ENCODE measurements at regions not wholly inside any gene's neighbourhood (a gene's known extent, or its start where the extent isn't known, plus 50 kb on each side); places are given as distances from the start of the nearest gene placed in this dataset.

- DNase-seq: no peak
Measured at GRCh38 chr5:38094889-38095288, 163.5 kb upstream of the EGFLAM start.

GRCh38 chr5:38093855-38094254 lies 164.5 kb upstream of the EGFLAM start:
- no peak for DNase-seq

GRCh38 chr5:38086777-38087176 lies 171.6 kb upstream of the EGFLAM start:
- no peak for DNase-seq

GRCh38 chr5:38079620-38080402 lies 178.5 kb upstream of the EGFLAM start:
- no peak for DNase-seq

- no peak for DNase-seq
Measured at GRCh38 chr5:38078161-38078560, 180.2 kb upstream of the EGFLAM start.

GRCh38 chr5:38077652-38078051 lies 180.7 kb upstream of the EGFLAM start:
- DNase-seq: no peak

- DNase-seq: no peak
Measured at GRCh38 chr5:38071831-38072694, 186.3 kb upstream of the EGFLAM start.

GRCh38 chr5:38070304-38070950 lies 187.9 kb upstream of the EGFLAM start:
- no peak for DNase-seq

- no peak for DNase-seq
Measured at GRCh38 chr5:38069360-38069759, 189.0 kb upstream of the EGFLAM start.

GRCh38 chr5:38060354-38060753 lies 198.0 kb upstream of the EGFLAM start:
- DNase-seq: no peak

GRCh38 chr5:38059876-38060275 lies 198.5 kb upstream of the EGFLAM start:
- no peak for DNase-seq

GRCh38 chr5:38051711-38052511 lies 206.4 kb upstream of the EGFLAM start:
- no peak for DNase-seq

GRCh38 chr5:38048400-38048799 lies 208.6 kb upstream of the GDNF start:
- no peak for DNase-seq

- DNase-seq: no peak
Measured at GRCh38 chr5:38046103-38046502, 206.3 kb upstream of the GDNF start.

- no peak for DNase-seq
Measured at GRCh38 chr5:38045446-38045845, 205.6 kb upstream of the GDNF start.

GRCh38 chr5:38039826-38040225 lies 200.0 kb upstream of the GDNF start:
- no peak for DNase-seq

GRCh38 chr5:38039091-38039490 lies 199.2 kb upstream of the GDNF start:
- DNase-seq: no peak

- no peak for DNase-seq
Measured at GRCh38 chr5:38036765-38037164, 196.9 kb upstream of the GDNF start.

- DNase-seq: no peak
Measured at GRCh38 chr5:38032149-38032548, 192.3 kb upstream of the GDNF start.

GRCh38 chr5:38031304-38031703 lies 191.5 kb upstream of the GDNF start:
- DNase-seq: no peak

GRCh38 chr5:38029397-38030065 lies 189.7 kb upstream of the GDNF start:
- no peak for DNase-seq

GRCh38 chr5:38023799-38024198 lies 184.0 kb upstream of the GDNF start:
- DNase-seq: no peak
